ENCODE measurements at regions not wholly inside any gene's neighbourhood (a gene's known extent, or its start where the extent isn't known, plus 50 kb on each side); places are given as distances from the start of the nearest gene placed in this dataset.
"Not testable (repeated sequence)": the region's sequence is repeated elsewhere in the genome, so short reads cannot be mapped to it uniquely, and the experiment has no call there.

- ChIA-PET POLR2A (no interaction called here), CTCF (no interaction called here)
These were observed 511.1 kb upstream of the BRINP1 start for GRCh38 chr9:119880361-119880760.

DNA sequence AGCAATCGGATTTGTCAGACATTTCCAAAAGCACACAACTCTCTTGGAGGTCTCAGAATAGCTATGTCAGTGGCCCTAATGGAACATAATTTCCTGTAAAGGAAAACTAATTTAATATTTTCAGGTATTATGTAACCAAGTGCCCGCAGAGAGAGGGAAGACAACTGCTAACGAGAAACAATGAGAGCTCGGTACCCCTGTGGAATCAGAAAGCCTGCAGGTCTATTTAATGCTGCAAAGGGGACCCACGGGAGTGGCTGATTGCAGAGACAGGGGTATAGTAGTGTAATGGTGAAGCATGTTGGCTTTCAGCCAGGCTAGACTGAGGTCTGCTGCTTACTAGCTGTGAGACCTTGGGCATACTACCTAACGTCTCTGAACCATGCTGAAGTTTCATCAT lies 508.1 kb upstream of the BRINP1 start:
- H3K9me3 ChIP-seq (ENCODE audit: control insufficient read depth, insufficient read depth, low read length), result peaks cover 15% of the 10 kb centered on the region
- no peaks in the 10 kb centered on the region for H3K27me3 ChIP-seq (ENCODE audit: control insufficient read depth, insufficient read depth, low read length)
- ChIA-PET POLR2A (no interaction called here), CTCF (no interaction called here)
- no peak overlapping the region for H3K27ac ChIP-seq (ENCODE audit: low read depth, low read length)
- no peak for TF ChIP-seq CTCF (IDR thresholded peaks at IDR 0.05; ENCODE audit: low read depth, low read length)
- DNase-seq (ENCODE audit: low read depth, low spot score), result no peak
- no peak overlapping the region for H3K4me3 ChIP-seq (ENCODE audit: low read depth, low read length)

More at GRCh38 chr9:119880361-119880760, 511.1 kb upstream of the BRINP1 start:
- no peaks in the 10 kb centered on the region for H3K27me3 ChIP-seq (ENCODE audit: control insufficient read depth, insufficient read depth, low read length)
- DNase-seq (ENCODE audit: low read depth, low spot score), result no peak
- H3K27ac ChIP-seq (ENCODE audit: low read depth, low read length), result no peak overlapping the region
- no peak overlapping the region for H3K4me3 ChIP-seq (ENCODE audit: low read depth, low read length)
- H3K9me3 ChIP-seq (ENCODE audit: control insufficient read depth, insufficient read depth, low read length), result peaks cover 21% of the 10 kb centered on the region
- TF ChIP-seq CTCF (IDR thresholded peaks at IDR 0.05; ENCODE audit: low read depth, low read length), result no peak

- no peak overlapping the region for H3K4me3 ChIP-seq (ENCODE audit: low read depth, low read length)
- POLR2A ChIA-PET, result no interaction called here
- CTCF ChIA-PET, result no interaction called here
These were observed 504.6 kb upstream of the BRINP1 start for GRCh38 chr9:119873877-119874276.

DNA sequence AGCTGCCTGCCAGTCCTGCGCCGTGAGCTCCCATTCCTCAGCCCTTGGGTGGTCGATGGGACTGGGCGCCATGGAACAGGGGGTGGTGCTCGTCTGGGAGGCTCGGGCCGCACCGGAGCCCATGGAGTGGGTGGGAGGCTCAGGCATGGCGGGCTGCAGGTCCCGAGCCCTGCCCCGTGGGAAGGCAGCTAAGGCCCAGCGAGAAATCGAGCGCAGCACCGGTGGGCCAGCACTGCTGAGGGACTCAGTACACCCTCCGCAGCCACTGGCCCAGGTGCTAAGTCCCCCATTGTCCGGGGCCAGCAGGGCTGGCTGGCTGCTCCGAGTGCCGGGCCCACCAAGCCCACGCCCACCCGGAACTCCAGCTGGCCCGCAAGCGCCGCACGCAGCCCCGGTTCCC lies 501.0 kb upstream of the BRINP1 start:
- H3K9me3 ChIP-seq (ENCODE audit: control insufficient read depth, insufficient read depth, low read length), result peaks cover 18% of the 10 kb centered on the region
- H3K27ac ChIP-seq (ENCODE audit: low read depth, low read length); H3K4me3 ChIP-seq (ENCODE audit: low read depth, low read length); CTCF ChIA-PET; POLR2A ChIA-PET; DNase-seq (ENCODE audit: low read depth, low spot score); H3K27me3 ChIP-seq (ENCODE audit: control insufficient read depth, insufficient read depth, low read length): not testable (repeated sequence)

More at GRCh38 chr9:119873877-119874276, 504.6 kb upstream of the BRINP1 start:
- Histone ChIP-seq H3K27ac (ENCODE audit: low read depth, low read length) (no peak overlapping the region), H3K27me3 (ENCODE audit: control insufficient read depth, insufficient read depth, low read length) (no peaks in the 10 kb centered on the region), H3K9me3 (ENCODE audit: control insufficient read depth, insufficient read depth, low read length) (peaks cover 25% of the 10 kb centered on the region)
- no peak for TF ChIP-seq CTCF (IDR thresholded peaks at IDR 0.05; ENCODE audit: low read depth, low read length)
- no peak for DNase-seq (ENCODE audit: low read depth, low spot score)

DNA sequence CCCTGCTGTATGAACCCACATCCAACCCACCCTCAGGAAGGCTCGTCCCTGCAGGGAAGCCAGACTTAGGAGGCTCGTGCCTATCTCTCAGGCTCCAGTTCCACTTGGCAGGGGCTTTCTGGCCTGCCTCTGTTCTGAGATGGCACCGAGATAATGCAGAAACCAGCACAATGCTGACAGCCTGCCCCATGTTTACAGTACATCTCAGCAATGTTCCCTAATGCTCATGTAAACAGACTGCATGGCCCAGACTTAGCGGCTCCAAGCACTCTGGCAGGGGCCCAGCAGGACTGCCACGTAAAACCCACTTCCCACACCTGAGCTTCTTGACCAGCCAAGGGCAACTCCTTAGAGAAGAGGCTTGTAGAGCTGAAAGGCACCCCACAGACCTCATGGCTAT lies 499.5 kb upstream of the BRINP1 start:
- no peak for DNase-seq (ENCODE audit: low read depth, low spot score)
- no peak for TF ChIP-seq CTCF (IDR thresholded peaks at IDR 0.05; ENCODE audit: low read depth, low read length)
- CTCF ChIA-PET, result no interaction called here
- Histone ChIP-seq H3K9me3 (ENCODE audit: control insufficient read depth, insufficient read depth, low read length) (peaks cover 18% of the 10 kb centered on the region), H3K27me3 (ENCODE audit: control insufficient read depth, insufficient read depth, low read length) (no peaks in the 10 kb centered on the region), H3K27ac (ENCODE audit: low read depth, low read length) (no peak overlapping the region), H3K4me3 (ENCODE audit: low read depth, low read length) (no peak overlapping the region)
- POLR2A ChIA-PET, result no interaction called here

GRCh38 chr9:119861842-119862241 lies 492.6 kb upstream of the BRINP1 start:
- no peak overlapping the region for H3K27ac ChIP-seq (ENCODE audit: low read depth, low read length)
- no peaks in the 10 kb centered on the region; the same call in 1 of the 2 replicates for H3K9me3 ChIP-seq (ENCODE audit: control insufficient read depth, insufficient read depth, low read length)
- no peak for TF ChIP-seq CTCF (IDR thresholded peaks at IDR 0.05; ENCODE audit: low read depth, low read length)
- no peak for DNase-seq (ENCODE audit: low read depth, low spot score)
- no peak overlapping the region for H3K4me3 ChIP-seq (ENCODE audit: low read depth, low read length)
- H3K27me3 ChIP-seq (ENCODE audit: control insufficient read depth, insufficient read depth, low read length), result no peaks in the 10 kb centered on the region
- POLR2A ChIA-PET, result no interaction called here
- CTCF ChIA-PET, result no interaction called here

All from AG04450 (cell line).